Epithelial cell of esophagus (primary cell): ENCODE measurements at regions not wholly inside any gene's neighbourhood (a gene's known extent, or its start where the extent isn't known, plus 50 kb on each side); places are given as distances from the start of the nearest gene placed in this dataset.

Experiments
- DNase-seq: peaks from one replicate; pipeline ENCODE4 v3.0.0; 2010; ENCODE audit warnings: low read depth
- H3K4me3 ChIP-seq: 2 replicates; pipeline ENCODE4 v1.5.1; 2011; ENCODE audit warnings: mild to moderate bottlenecking, low read length, control low read depth
- CTCF ChIP-seq: IDR thresholded peaks from 2 replicates; pipeline ENCODE4 v1.5.1; 2011; ENCODE audit warnings: low read depth, mild to moderate bottlenecking, low read length, control low read depth, inconsistent platforms; ENCODE audit not compliant: insufficient read depth; ENCODE audit errors: missing control alignments

- no peak for DNase-seq
- no peak for TF ChIP-seq CTCF
- no peak overlapping the region for H3K4me3 ChIP-seq
Measured at GRCh38 chr5:3430691-3431090, 164.9 kb upstream of the IRX1 start.

- H3K4me3 ChIP-seq: no peak overlapping the region
- TF ChIP-seq CTCF: no peak
- no peak for DNase-seq
Measured at GRCh38 chr5:3429962-3430361, 165.7 kb upstream of the IRX1 start.

GRCh38 chr5:3428334-3428733 lies 167.3 kb upstream of the IRX1 start:
- no peak for DNase-seq
- H3K4me3 ChIP-seq: no peak overlapping the region
- no peak for TF ChIP-seq CTCF

- no peak for TF ChIP-seq CTCF
- no peak for DNase-seq
- H3K4me3 ChIP-seq: no peak overlapping the region
Measured at GRCh38 chr5:3424946-3425345, 170.7 kb upstream of the IRX1 start.

GRCh38 chr5:3417376-3417943 lies 178.2 kb upstream of the IRX1 start:
- no peak for TF ChIP-seq CTCF
- no peak overlapping the region for H3K4me3 ChIP-seq
- DNase-seq: no peak

- H3K4me3 ChIP-seq: no peak overlapping the region
- TF ChIP-seq CTCF: no peak
- DNase-seq: no peak
Measured at GRCh38 chr5:3414371-3414770, 181.3 kb upstream of the IRX1 start.

GRCh38 chr5:3412146-3412545 lies 183.5 kb upstream of the IRX1 start:
- DNase-seq: no peak
- no peak overlapping the region for H3K4me3 ChIP-seq
- TF ChIP-seq CTCF: no peak
